T-helper 1 cell treated with Interleukin-12 subunit alpha and Interleukin-12 subunit beta and Interleukin-4 antibody, amounts not matched to agents 30 ng/mL and 1 ng/mL, for 36 hours (primary cell): ENCODE measurements at regions not wholly inside any gene's neighbourhood (a gene's known extent, or its start where the extent isn't known, plus 50 kb on each side); places are given as distances from the start of the nearest gene placed in this dataset.

Experiments used
- intact Hi-C: fragments of 100-400 bp; cut with micrococcal nuclease; formaldehyde crosslinking; loops from one replicate; pipeline ENCODE4 v1.15.1; 2024

DNA sequence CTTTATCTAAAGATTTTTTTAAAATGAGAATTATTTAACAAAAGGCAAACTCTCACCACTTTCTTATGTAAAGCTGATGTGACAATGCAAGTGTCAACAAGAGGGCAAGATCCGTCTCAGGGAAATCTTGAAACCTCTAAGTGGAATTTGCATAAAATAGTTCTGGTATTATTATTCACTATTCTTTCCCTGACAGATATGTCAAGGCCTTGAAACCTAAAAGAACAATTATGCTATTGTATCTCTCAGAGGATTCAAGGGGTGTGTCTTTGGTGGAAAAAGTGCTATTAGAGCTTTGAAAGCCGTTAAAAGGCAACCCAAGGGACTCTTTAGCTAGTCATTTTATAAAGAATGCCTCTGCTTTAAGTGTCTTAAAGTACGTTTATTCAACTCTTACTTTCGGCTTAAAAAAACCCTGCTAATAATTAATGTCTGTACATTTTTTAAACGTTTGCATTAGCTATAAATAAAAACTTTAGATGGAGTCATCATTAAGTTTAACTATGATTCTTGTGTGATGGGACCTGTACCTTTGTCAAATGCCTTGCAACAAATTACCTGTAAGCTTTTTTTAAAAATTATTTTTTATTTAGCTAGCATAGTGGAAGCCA is 585.5 kb downstream of the VRK1 start:
- intact Hi-C loops, result no loop called here

DNA sequence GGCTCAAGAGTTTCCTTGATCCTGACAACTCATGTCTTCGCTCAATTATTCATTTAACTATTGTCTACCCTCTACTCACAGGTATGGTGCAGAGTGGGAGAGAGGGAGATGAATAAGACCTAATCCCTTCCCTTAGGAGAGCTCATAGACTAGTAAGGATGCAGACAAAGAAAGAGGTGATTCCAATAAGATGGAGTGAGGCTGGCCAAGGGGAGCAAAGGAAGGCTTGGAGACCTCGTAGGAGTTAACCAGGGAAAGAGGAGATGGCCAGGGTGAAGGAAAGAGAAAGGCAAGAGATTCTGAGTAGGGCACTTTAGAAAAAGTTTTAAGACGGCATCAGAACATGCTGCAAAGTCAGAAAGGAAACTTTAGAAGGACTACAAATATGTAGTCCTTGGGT is 588.5 kb downstream of the VRK1 start:
- intact Hi-C loops, result no loop called here

DNA sequence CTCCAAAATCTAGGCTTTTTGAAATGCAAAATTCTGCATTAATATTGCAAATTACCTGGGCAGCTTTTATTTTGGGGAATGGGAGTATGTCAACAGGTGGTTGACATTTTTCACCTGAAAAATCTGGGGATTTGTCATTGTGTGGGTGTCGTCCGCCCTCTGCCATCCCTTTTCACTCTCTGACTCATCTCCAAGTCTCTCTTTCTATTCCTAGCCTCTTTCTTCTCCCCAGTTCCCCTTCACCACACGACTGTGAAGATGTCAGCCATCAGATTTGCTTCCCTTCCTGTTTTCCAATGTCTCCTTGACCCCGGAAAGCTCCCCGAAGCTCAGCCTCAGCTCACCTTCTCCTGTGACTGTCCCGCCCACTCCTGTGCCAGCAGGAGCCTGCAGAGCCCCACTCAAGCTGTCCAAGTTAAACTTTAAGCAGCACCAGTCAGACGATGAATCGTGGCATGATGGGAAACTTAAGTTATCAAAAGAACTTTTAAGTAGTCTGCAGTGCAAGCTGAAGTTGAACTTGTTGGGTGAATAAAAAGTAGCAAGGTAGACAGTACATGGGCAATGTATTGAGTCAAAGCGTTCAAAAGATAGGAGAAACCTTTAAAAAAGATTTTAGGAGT is 590.2 kb downstream of the VRK1 start:
- intact Hi-C loops, result no loop called here

DNA sequence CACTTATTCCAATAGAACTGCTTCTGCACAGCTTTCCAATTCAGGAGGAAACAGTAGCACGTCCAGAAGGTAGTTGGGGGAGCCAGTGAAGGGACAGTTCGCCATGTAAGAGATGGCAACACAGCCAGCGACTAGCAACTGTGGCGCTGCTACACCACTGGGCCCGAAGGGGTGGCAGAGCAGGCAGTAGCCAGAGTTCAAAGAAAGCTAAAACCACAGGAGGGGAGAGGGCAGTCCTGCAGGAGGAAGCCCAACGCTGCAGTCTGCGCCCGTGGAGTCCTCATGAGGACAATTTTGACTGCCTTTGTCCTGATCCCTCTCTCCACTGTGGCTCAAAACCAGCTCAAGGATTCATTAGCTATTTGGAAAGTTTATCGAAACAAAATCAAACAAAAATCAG is 591.2 kb downstream of the VRK1 start:
- intact Hi-C loops, result no loop called here

DNA sequence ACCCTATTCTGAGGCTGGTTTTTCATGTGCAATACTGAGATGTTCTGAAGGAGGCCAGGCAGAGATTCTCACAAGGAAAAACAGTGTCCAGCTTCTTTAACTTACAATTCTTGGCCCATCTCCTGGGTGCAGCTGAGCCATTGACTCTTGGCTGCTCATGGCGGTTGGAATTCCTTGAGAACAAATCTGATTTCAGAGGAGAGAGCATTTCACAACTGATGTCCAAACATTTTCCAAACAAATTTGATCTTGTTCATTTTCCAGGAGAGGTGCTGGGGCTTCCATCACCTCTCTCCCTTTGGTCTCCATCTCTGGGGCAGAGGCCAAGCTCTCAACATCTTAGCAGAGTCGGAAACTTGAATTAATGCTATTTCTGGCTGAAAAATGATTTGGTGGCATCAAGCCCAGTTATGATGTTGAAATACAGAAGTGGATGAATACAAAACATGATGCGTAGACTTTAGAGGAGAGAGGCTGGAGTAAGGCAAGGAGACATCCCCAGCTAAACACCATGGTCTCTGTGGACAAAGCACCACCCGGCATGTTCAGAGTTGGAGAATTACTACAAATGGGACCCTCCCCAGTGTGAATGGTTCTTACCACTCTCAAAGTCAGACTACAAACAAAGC is 593.0 kb downstream of the VRK1 start:
- intact Hi-C loops, result no loop called here

DNA sequence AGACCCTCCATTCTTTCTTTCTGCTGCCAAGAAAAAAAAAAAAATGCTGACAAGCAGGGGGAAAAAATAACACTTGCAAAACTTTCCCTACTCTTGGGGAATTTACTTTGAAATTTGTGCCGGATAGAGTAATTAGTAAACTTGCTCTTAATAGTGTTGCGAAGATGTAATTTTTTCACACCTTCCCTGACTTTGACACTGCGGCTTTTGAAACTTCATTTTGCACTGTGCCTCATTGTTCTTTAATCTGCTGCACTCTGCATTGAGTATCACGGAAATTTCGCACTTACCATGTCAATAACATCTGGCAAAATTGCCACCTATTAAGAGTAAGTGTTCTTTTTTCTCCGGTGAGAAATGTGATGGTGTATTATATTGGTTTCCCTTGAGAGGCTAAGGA is 596.1 kb downstream of the VRK1 start:
- intact Hi-C loops, result no loop called here

DNA sequence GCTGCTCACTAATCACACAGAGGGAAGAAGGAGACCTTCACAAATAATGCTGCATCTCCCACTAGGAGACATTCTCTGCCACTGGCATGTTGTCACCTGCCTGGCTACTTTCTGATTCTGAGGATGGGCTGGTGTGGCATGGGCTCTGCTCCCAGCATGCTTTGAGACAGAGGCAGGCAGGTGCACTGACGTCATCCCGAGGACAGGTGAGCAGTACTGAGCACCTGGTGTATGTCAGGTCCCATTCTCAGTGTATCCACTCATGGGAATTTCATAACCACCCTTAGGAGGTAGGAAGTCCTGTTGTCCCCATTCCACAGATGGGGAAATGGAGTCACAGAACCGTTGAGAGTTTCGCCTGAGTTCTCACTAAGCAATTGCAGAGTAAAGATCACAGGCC is 597.9 kb downstream of the VRK1 start:
- intact Hi-C loops, result no loop called here

DNA sequence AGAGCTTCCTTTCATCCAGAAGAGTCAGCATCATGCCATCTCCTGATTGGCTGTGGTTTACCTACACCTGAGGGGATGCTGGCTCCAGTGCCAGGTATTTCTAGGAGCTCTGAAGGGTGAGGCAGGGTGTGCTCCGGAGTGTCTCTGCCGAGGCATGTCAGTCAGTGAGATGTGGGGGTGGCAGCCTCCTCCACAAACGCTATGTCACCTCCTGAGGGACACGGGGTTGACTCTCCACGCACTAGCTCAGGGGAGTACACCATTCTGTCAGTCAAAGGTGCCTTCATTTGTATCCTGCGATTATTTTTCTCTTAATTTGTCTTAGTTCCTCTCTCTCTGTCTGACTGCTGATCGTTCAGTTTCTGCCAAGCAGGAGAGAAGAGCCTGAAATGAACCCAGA is 604.5 kb downstream of the VRK1 start:
- intact Hi-C loops, result no loop called here

DNA sequence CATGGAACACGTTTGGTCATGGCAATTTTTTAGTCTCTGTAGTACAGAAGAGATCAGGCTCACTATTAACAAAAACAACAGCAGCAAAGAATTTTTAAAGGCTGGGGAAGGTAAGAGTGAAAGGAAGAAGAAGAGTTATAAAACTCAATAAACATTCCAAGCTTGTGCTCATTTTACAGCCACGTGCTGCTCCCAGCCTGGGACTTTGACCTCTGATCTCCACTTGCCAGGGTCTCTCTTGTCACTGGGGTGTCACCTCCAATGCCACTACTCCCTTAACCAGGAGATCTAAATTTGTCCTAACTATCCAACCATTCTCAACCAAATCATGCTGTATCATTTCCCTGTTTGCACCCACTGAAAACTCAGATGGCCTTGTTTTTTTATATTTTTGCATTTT is 605.1 kb downstream of the VRK1 start:
- intact Hi-C loops, result no loop called here

DNA sequence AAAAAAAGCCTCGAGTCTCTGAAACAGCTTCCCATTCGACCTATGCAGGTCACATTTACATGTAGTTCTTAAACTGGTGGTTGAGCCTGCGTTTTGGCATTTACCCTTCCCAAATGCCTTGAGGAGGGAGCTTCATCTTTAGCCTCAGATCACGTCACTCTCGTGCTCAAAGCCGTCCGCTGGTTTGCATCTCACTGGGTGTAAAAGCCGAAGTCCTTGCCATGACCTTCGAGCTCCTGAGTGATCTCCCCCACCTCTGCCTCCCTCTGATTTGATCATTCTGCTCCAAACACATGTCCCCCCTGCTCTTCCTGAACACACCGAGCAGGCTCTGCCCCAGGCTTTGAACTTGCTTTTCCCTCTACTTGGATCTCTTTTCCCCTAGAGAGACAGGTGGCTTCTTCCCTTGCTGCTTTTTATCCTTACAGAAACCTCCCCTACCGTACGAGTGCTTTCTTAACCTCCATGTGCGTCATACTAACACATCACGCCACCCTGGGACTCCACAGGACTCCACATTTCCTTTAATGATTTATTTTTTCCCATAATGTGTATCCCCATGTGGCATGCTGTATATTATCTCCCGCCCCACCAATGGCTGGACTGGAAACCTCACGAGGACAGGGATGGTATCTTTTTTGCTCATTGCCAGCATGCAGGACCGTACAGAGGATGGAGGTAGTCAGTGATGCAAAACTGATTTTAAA is 610.7 kb downstream of the VRK1 start:
- intact Hi-C loops, result loop anchor here (2.0 to 5.0 kb wide), 5 partner anchors 101 to 1865 kb away; partner anchors contain the start of gene BCL11B

DNA sequence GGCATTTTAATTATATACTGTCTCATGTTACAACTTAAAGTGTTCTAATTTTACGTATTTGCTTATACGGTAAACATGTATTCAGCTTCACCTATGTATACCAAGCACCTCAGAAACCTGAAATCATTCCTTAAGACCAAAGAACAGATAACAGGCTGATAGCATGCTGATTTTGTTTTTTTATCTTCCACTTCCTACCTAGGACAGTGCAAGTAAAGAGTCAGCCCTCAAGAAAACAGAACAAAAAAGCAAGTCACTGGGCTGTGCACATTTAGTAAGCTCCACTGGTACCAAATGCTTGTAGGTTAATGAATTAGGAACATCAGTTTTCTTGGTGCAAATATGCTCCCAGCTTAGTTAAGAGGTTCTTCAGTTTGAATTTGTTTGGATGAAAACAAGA is 611.3 kb downstream of the VRK1 start:
- intact Hi-C loops, result loop anchor here (2.0 to 5.0 kb wide), 5 partner anchors 102 to 1864 kb away; partner anchors contain the start of gene BCL11B

DNA sequence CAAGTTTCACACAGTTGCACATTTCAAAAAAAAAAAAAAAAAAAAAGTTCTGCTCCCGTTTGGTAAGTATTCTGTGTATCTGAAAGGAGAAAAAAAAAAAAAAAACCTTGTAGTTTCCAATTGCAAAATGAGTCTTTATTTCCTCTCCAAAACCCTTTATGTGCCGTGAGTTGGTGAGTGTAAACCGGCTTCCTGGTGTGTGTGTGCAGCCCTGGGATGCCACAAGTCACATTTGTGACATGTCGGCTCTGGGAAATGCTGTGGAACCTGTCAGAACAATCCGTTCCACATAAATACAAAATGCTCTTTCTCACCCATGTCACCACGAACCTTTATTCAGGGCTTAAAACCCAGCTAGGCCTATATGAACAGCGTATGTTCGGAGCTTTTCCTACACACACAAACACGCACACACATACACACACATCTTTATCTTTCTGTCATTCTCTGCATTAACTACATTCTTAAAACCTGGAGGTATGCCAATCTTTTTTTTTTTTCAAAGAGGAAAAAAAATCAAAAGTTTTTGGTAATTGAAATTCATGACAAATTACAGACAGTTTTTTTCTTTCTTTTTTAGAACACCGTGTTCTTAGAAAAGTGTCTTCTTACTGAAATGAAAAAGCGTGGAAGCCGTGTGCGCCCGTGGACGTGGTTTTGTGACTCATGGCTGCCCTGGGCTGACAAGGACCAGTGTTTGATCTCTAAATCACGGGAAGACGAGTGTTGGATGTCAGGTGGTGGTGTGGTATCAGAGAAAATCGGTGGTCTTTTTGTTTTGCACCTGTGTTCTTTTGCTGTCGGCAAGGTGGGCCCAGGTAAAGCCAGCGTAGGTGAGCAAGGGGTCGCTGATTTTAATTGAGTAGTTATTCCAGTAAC is 612.0 kb downstream of the VRK1 start:
- intact Hi-C loops, result loop anchor here (1.0 to 5.0 kb wide), 8 partner anchors 28 to 1864 kb away; partner anchors contain the start of gene BCL11B

DNA sequence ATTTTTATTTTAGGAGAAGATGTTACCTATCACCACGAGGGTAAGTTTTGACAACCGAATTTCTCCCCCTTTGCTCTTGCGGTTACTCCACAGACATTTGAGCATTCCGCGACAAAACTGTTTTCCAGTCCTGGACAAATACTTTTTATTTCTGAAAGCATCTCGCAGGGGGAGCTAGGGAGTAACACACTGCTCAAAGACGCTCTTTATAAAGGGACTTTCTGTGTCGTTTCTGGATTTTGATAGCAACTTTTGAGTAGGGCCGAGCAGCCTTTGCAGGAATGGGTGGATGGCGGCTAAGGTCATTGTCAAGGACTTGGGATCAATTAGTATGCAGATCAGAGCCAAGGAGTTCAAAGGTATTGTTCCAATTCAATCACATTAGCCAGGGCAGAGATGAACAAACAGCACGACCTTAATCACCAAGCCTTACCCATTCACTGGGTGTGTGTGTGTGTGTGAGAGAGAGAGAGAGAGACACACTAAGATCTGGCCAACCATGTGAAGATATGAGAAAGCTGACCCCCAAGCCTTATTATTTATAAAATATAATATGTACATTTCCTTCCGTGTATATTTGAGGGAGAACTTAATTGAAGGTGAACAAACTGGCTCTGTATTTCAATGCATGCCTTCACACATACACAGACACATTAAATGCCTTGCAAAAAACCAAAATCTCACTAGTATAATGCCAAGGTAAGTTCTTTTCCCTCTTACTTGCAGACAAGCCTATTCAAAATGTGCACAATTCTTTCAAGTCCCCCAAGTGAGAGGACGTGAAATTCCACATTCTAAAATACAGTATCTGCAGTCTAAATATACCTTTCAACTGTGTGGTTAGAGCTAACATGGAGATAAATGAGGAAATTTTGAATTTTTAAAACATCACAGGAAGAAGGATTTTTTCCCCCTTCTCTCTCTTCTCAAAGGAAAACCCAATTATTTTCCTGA is 613.8 kb downstream of the VRK1 start:
- intact Hi-C loops, result loop anchor here (5.0 kb wide), 1 partner anchor 311 kb away; no protein-coding TSS in a partner anchor

DNA sequence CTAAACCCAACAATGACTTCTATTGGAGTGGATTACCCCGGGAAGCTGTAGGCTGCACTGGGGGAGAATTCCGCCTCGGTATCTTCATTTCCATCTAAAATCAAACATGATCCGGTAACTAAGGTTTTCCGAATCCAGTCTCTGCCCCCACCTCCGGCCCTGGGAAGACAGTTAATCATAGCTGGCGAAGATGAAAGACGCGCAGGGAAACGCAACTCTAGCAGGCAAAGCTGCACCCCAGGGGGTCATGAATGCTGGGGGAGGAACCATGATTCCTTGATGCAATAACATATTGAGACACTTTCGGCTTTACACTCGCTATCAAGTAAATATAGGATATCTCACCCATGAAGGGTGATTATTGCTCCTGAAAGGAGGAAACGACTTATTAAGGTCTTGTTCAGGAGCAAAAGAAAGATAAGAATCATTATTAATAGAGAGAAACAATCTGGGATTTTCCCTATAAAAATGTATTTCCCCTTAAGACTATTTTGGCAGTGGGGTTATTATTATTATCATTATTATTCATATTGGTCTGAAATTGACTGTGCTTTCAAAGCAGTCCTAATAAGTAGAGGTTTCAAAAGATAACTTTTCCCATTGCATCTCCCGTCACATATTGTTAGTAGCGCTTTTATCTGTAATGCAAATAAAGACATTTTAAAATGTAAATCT is 614.9 kb downstream of the VRK1 start:
- intact Hi-C loops, result loop anchor here (5.0 kb wide), 1 partner anchor 310 kb away; no protein-coding TSS in a partner anchor

DNA sequence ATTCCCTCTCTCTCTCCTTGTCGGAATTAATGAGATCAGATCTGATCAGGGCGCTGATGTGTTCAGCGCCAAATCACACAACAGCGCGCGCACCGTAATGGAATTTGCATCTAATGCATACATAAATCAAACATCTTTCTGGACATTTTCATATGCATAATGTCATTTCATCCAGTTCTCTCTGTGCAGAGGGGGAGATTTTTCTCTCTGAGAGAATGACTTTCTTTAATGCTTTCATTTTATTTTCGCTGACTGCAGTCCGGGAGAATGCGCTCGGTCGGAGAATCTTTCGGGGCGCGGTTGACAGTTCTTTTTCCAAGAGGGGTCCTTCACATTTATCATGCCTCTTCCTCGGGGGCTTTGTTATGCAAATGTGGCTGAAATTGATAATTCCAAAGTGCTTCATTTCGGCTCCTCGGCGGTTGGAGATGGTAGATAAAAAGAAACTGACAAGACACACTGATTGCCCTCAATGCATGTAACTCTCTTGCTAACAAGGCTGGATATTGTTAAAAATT is 615.9 kb downstream of the VRK1 start:
- intact Hi-C loops, result loop anchor here (5.0 kb wide), 1 partner anchor 309 kb away; no protein-coding TSS in a partner anchor

DNA sequence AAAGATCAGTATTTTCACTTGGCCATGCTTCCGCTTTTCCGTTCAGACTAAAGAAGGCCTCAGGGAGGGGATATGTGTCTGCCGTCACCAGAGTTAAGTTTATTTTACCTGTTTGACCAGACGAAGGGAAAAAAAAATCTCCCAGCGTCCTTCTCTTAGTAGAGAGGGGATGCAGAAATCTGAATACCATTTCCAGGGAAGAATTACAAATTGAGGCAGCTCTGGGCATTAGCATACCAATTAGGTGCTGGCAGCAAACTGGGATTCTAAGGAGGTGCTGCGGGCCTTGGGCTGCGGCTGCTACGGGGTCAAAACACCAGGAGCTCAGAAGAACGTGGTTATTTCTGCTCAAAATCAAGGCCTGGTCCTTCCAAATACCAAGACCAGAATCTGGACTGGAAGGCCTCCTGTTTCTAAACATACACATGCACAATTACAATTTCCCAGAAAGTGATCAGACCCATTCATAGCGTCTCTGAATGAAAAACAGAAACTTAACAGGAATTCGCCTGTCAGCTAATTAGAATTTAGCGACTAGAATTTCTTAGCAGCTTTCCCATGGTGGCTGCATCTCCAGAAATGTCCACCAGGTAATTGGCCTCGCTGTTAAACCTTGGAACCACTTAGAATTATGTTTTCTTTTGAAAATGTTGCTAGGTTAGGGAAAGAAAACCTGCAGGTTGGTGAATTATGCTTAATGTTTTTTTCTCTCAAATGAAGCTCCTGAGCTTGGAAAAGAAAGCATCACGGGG is 617.0 kb downstream of the VRK1 start:
- intact Hi-C loops, result loop anchor here (5.0 kb wide), 1 partner anchor 308 kb away; no protein-coding TSS in a partner anchor

DNA sequence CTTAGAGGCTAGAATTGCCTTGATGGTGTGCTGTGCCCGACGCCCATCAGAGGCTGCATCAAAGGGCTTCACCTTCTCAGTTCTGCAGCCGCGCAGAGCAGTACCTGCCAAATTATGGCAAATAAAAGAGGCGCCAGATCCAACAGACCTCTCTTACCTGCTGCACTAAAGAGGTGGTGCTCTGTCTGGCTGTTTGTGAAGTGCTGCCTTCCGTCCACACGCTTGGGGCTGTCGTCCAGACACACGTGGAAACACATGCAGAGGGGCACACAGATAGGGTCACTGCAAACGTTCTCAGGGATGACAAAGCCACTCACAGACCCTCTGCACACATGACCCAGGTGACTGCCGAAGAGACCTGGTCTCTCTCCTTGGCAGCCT is 617.5 kb downstream of the VRK1 start:
- intact Hi-C loops, result loop anchor here (5.0 kb wide), 1 partner anchor 308 kb away; no protein-coding TSS in a partner anchor

DNA sequence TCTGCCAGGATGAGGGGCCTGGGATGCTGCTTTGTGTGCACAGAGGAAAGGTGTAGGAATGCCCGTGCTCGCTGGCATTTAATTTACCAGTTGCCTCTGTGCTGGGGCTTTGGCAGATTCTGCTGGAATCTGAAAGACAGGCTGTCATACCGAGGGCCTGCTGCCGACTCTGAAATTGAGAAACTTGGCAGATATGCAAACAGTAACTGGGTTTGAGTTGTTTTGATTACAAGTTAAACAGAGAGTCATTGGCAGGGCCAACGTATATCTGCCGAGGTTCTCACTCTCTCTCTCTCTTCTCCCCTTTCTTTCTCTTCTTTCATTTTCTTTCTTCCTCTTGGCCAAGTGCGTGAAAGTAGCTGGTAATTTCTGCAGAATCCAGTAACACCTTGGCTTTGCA is 618.7 kb downstream of the VRK1 start:
- intact Hi-C loops, result no loop called here
